HG03432 (cell line): ENCODE measurements at regions not wholly inside any gene's neighbourhood (a gene's known extent, or its start where the extent isn't known, plus 50 kb on each side); places are given as distances from the start of the nearest gene placed in this dataset.

Source experiments
- ATAC-seq: cut with Tn5 transposase; IDR thresholded peaks from one replicate; pipeline ENCODE4 v1.9.1; 2021; ENCODE audit warnings: mild to moderate bottlenecking, moderate library complexity; ENCODE audit not compliant: unreplicated experiment

- no peak for ATAC-seq
These were observed 484.4 kb downstream of the CMPK2 start for GRCh38 chr2:6381326-6381725.

GRCh38 chr2:6384341-6384740 is 481.4 kb downstream of the CMPK2 start:
- ATAC-seq, result no peak

GRCh38 chr2:6392354-6392753 is 473.4 kb downstream of the CMPK2 start:
- no peak for ATAC-seq

GRCh38 chr2:6392966-6393365 is 472.7 kb downstream of the CMPK2 start:
- no peak for ATAC-seq

- ATAC-seq, result no peak
These were observed 471.9 kb downstream of the CMPK2 start for GRCh38 chr2:6393819-6394218.

- ATAC-seq, result no peak
These were observed 471.4 kb downstream of the CMPK2 start for GRCh38 chr2:6394276-6394675.

GRCh38 chr2:6398421-6398820 is 467.3 kb downstream of the CMPK2 start:
- no peak for ATAC-seq

GRCh38 chr2:6401301-6401700 is 464.4 kb downstream of the CMPK2 start:
- no peak for ATAC-seq

- no peak for ATAC-seq
These were observed 457.6 kb downstream of the CMPK2 start for GRCh38 chr2:6408057-6408456.

- no peak for ATAC-seq
These were observed 455.4 kb downstream of the CMPK2 start for GRCh38 chr2:6410313-6410712.

GRCh38 chr2:6412533-6413091 is 453.1 kb downstream of the CMPK2 start:
- ATAC-seq, result no peak

- no peak for ATAC-seq
These were observed 448.7 kb downstream of the CMPK2 start for GRCh38 chr2:6417050-6417449.

GRCh38 chr2:6418291-6418690 is 447.4 kb downstream of the CMPK2 start:
- no peak for ATAC-seq

- ATAC-seq, result no peak
These were observed 444.5 kb downstream of the CMPK2 start for GRCh38 chr2:6421138-6421730.

- no peak for ATAC-seq
These were observed 443.8 kb downstream of the CMPK2 start for GRCh38 chr2:6421888-6422287.

- no peak for ATAC-seq
These were observed 442.6 kb downstream of the CMPK2 start for GRCh38 chr2:6423157-6423556.

- no peak for ATAC-seq
These were observed 441.8 kb downstream of the CMPK2 start for GRCh38 chr2:6423944-6424343.

GRCh38 chr2:6425032-6425431 is 440.7 kb downstream of the CMPK2 start:
- no peak for ATAC-seq

GRCh38 chr2:6429210-6429986 is 436.3 kb downstream of the CMPK2 start:
- ATAC-seq, result no peak

- no peak for ATAC-seq
These were observed 431.3 kb downstream of the CMPK2 start for GRCh38 chr2:6434438-6434837.

- no peak for ATAC-seq
These were observed 423.9 kb downstream of the CMPK2 start for GRCh38 chr2:6441800-6442199.

- ATAC-seq, result no peak
These were observed 423.3 kb downstream of the CMPK2 start for GRCh38 chr2:6442252-6442985.
